ENCODE measurements at regions not wholly inside any gene's neighbourhood (a gene's known extent, or its start where the extent isn't known, plus 50 kb on each side); places are given as distances from the start of the nearest gene placed in this dataset.

DNA sequence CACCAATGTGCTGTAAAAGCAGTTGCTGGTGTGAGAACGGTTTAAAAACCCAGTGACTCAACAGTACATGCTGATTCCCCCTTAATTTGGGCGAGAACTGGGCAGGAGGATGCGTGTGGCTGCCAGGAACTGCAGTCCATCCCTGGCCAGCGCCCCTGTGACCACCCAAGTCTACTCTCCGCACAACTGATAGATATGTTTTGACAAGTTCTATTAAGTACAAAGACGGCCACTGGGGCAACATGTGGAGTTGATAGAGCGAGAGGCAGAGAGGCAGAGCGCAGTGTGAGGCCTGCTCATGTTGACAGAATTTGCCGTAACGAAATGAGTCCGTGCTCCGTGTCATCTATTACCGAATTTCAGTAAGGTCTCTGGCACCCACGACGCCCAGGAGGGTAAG, 855.0 kb downstream of the BCL11B start:
- Histone ChIP-seq H3K36me3 (ENCODE audit: insufficient read depth in 1 of 2, low read depth in 1 of 2) (no peaks in the 10 kb centered on the region), H3K27me3 (ENCODE audit: insufficient read depth in 3 of 3, low read length in 2 of 3) (peaks cover 0 to 6% (median 0%) of the 10 kb centered on the region in 3 donors), H3K4me3 (no peak overlapping the region), H3K4me1 (no peaks in the 10 kb centered on the region), H3K27ac (no peak overlapping the region), H3K9me3 (no peaks in the 10 kb centered on the region)
- ATAC-seq (no peak), DNase-seq (no peak)
- intact Hi-C loops (cut with DNase I): no loop called here
- TF ChIP-seq, protein P1, sequence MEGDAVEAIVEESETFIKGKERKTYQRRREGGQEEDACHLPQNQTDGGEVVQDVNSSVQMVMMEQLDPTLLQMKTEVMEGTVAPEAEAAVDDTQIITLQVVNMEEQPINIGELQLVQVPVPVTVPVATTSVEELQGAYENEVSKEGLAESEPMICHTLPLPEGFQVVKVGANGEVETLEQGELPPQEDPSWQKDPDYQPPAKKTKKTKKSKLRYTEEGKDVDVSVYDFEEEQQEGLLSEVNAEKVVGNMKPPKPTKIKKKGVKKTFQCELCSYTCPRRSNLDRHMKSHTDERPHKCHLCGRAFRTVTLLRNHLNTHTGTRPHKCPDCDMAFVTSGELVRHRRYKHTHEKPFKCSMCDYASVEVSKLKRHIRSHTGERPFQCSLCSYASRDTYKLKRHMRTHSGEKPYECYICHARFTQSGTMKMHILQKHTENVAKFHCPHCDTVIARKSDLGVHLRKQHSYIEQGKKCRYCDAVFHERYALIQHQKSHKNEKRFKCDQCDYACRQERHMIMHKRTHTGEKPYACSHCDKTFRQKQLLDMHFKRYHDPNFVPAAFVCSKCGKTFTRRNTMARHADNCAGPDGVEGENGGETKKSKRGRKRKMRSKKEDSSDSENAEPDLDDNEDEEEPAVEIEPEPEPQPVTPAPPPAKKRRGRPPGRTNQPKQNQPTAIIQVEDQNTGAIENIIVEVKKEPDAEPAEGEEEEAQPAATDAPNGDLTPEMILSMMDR (IDR thresholded peaks at IDR 0.05): no peak
- 80 to 81% (median 81%) methylated on average over 15 of the region's 15 CpGs for WGBS, 3 donors

DNA sequence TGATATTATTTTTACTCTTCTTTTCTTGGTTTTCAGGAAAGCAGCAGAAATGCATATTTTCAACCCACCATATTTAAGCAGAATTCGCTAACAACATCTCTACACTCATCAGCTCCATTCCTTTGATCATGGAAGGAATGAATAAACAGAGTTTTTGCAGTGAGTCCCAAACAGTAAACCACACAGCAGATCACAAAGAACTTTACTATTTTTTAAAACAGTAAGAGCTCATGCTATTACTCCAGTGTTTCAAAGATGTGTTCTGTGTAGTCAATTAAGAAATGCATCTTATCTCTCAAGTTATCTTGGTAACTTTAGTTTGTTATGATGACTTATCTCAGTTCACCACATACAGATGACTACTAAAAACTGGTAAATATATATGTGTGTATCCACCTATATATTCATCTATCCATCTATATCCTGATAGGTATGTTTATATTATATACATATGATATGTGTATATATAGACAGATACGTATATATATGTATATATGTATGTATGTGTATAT, 843.5 kb downstream of the BCL11B start:
- intact Hi-C loops (cut with DNase I): no loop called here
- H3K27me3 ChIP-seq (ENCODE audit: insufficient read depth in 3 of 3, low read length in 2 of 3): peaks cover 0 to 3% (median 0%) of the 10 kb centered on the region in 3 donors
- 54 to 88% (median 66%) methylated on average over 2 of the region's 2 CpGs for WGBS, 3 donors
- no peaks in the 10 kb centered on the region for H3K36me3 ChIP-seq (ENCODE audit: insufficient read depth in 1 of 2, low read depth in 1 of 2)
- DNase-seq (no peak), ATAC-seq (no peak)
- H3K27ac ChIP-seq: no peak overlapping the region
- no peaks in the 10 kb centered on the region for H3K9me3 ChIP-seq
- TF ChIP-seq, protein P1 (IDR thresholded peaks at IDR 0.05): no peak
- no peaks in the 10 kb centered on the region for H3K4me1 ChIP-seq
- no peak overlapping the region for H3K4me3 ChIP-seq

DNA sequence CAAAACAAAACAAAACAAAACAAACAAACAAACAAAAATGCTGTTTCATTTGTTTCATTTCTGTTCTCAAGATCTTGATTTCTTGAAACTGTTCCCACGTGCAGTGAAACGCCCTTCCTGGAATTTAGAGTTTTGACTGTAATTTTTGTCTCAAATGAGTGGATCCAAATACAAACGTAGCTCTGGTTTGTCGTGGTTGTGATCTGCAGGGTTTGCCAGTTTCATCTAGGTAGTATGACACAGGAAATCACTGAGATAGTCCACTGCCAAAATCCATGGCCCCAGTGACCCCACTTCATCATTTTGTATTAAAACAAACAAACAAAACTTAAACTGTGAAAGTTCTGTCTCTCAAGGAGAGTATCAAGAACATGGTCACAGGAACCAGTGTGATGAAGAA, 838.6 kb downstream of the BCL11B start:
- H3K27me3 ChIP-seq (ENCODE audit: insufficient read depth in 3 of 3, low read length in 2 of 3): peaks cover 0 to under 1% (median 0%) of the 10 kb centered on the region in 3 donors
- intact Hi-C loops (cut with DNase I): no loop called here
- H3K4me3 ChIP-seq: no peak overlapping the region
- H3K9me3 ChIP-seq: no peaks in the 10 kb centered on the region
- WGBS, 3 donors: 33 to 44% (median 34%) methylated on average over 4 of the region's 4 CpGs
- no peak overlapping the region for H3K27ac ChIP-seq
- H3K36me3 ChIP-seq (ENCODE audit: insufficient read depth in 1 of 2, low read depth in 1 of 2): no peaks in the 10 kb centered on the region
- H3K4me1 ChIP-seq: no peaks in the 10 kb centered on the region
- ATAC-seq (no peak), DNase-seq (no peak)
- TF ChIP-seq, protein P1 (IDR thresholded peaks at IDR 0.05): no peak

DNA sequence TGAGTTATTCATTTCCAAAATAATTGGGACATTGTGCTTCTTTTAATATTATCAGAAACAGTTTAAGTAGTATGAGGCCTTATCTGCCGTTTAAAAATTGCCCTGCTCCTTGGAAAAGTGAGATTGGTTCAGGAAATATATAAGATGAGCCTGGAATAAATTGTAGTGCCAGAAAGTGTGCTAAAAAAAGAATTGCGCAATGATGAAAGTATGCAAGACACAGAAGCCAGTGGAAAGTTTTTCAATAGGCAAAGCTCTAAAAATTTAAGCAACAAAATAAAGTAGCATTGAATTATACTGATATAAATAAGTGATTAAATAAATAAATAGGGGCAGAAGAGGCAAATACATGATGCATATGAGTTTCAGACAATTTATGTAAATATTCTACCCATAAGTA, 834.9 kb downstream of the BCL11B start:
- DNase-seq (no peak), ATAC-seq (no peak)
- Histone ChIP-seq H3K36me3 (ENCODE audit: insufficient read depth in 1 of 2, low read depth in 1 of 2) (no peaks in the 10 kb centered on the region), H3K4me1 (no peaks in the 10 kb centered on the region), H3K4me3 (no peak overlapping the region), H3K9me3 (no peaks in the 10 kb centered on the region), H3K27ac (no peak overlapping the region), H3K27me3 (ENCODE audit: insufficient read depth in 3 of 3, low read length in 2 of 3) (no peaks in the 10 kb centered on the region)
- WGBS, 3 donors: 93 to 97% (median 95%) methylated on average over 2 of the region's 2 CpGs
- intact Hi-C loops (cut with DNase I): no loop called here
- TF ChIP-seq, protein P1 (IDR thresholded peaks at IDR 0.05): no peak

DNA sequence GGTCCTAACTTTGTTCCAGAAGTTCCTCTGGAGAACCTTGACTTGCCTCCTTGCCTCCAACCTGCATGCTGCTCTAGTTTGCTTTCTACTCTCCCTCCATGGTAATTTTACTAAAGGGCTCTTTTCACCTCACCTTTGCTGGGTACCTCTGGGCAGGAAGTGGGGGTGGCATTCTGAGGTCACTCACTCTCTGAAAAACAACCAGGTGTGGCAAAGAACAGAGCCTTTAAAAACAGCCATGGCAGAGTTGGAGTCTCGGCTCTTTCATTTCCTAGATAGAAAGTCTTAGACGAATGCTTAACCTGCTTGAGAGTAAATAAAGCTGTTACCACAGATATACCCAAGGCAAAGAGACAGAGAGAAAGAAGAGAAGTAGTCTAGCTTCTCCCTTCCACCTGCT, 827.9 kb downstream of the BCL11B start:
- H3K36me3 ChIP-seq (ENCODE audit: insufficient read depth in 1 of 2, low read depth in 1 of 2): no peaks in the 10 kb centered on the region
- intact Hi-C loops (cut with DNase I): no loop called here
- ATAC-seq (no peak), DNase-seq (no peak)
- no peaks in the 10 kb centered on the region for H3K9me3 ChIP-seq
- H3K4me1 ChIP-seq: no peaks in the 10 kb centered on the region
- TF ChIP-seq, protein P1 (IDR thresholded peaks at IDR 0.05): no peak
- H3K27ac ChIP-seq: no peak overlapping the region
- H3K27me3 ChIP-seq (ENCODE audit: insufficient read depth in 3 of 3, low read length in 2 of 3): no peaks in the 10 kb centered on the region
- 89 to 97% (median 90%) methylated on average over 2 of the region's 2 CpGs for WGBS, 3 donors
- no peak overlapping the region for H3K4me3 ChIP-seq

Data from psoas muscle (tissue), 7 donors.